GM21529 (cell line): ENCODE measurements at regions not wholly inside any gene's neighbourhood (a gene's known extent, or its start where the extent isn't known, plus 50 kb on each side); places are given as distances from the start of the nearest gene placed in this dataset.
"Not testable (repeated sequence)": the region's sequence is repeated elsewhere in the genome, so short reads cannot be mapped to it uniquely, and the experiment has no call there.

Experiments used
- ATAC-seq: cut with Tn5 transposase; IDR thresholded peaks from one replicate; pipeline ENCODE4 v1.9.1; 2021; ENCODE audit not compliant: unreplicated experiment

DNA sequence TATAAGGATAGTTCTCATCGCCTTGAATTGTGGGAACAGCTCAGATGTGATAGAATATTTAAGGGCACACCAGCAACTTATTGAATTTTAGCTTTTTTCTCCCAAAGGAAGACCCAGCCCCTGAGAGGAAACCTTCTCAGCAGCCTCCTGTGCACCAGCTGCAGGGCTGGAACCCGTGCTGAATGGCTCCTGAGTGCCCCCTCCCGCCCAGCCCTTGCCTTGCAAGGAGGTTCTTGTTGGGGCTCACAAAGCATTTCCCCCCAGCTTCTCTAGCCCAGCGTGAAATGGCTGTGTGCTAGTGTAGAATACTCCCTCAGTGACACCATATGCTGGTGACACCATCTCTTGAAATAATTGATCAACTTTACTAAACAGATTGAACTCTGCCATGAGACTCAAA, 1227.4 kb downstream of the TMEM121 start:
- ATAC-seq: not testable (repeated sequence)

GRCh38 chr14:106757444-106757843, 1231.1 kb downstream of the TMEM121 start:
- ATAC-seq: not testable (repeated sequence)

DNA sequence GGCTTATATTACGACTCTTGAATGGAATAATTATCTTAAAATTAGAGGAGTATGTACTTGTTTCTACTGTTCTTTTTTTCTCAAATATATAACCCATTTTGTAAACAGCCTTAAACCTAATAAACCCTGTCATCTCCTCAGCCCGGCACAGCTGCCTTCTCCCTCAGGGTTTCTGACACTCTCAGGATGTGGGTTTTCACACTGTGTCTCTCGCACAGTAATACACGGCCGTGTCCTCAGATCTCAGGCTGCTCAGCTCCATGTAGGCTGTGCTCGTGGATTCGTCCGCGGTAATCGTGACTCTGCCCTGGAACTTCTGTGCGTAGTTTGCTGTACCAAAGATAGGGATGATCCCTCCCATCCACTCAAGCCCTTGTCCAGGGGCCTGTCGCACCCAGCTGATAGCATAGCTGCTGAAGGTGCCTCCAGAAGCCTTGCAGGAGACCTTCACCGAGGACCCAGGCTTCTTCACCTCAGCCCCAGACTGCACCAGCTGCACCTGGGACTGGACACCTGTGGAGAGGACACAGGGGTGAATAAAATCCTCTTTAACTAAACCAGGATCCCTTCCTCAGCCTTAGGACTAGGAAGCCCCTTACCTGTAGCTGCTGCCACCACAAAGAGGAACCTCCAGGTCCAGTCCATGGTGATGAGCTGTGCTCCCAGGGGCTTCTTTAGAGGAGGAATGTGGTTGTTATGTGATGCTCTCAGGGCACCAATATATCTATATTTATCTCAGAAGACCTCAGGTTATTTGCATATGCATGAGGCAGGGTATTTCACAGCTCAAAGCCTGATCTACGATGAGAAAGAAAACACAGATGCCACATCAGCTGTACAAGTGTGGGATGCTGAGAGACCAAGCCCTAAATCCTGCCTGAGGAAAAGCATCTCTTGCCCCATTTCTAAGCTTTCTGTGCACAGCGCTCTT, 1235.8 kb downstream of the TMEM121 start:
- ATAC-seq: peak; percentile 52

DNA sequence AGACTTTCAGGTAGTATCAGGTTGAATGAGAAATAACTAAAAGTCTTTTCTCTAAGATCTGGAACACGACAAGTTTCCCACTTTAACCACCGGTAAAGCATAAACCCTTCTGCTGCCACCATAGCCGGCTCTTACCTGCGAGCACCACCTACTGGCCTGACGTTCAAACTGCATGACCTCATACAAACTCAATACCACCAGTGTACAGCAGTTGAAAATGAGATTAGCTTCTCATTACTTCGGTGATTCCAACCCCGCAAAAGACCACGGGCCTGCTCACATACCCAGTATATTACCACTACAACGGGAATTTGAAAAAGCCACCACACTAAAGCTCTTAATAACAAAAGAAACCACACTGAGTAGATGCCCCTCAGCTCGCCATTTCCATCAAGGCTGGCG, 1238.6 kb downstream of the TMEM121 start:
- ATAC-seq: peak; percentile 48

- no peak for ATAC-seq
Measured at GRCh38 chr14:106766145-106766544, 1239.8 kb downstream of the TMEM121 start.

GRCh38 chr14:106766551-106767277, 1240.3 kb downstream of the TMEM121 start:
- peak; percentile 38 for ATAC-seq

DNA sequence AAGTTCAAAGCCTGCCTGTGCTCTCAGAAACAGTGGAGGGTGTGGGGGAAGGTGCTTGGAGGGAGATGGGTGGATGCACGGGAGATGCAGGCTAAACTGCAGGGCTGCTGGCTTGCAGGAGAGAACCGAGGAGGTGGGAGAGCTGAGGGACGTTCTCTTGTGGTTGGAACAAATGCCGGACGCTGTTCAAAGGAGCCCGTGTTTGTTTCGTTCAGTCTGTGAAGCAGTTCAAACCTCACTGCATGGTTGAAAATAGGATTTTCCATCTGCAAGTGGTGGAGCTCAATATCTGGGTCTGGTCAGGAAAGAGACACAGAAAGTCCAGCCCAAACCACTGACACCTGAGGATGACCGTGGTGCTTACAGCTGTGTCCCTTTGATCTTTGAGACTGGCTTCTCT, 1241.8 kb downstream of the TMEM121 start:
- ATAC-seq: not testable (repeated sequence)

DNA sequence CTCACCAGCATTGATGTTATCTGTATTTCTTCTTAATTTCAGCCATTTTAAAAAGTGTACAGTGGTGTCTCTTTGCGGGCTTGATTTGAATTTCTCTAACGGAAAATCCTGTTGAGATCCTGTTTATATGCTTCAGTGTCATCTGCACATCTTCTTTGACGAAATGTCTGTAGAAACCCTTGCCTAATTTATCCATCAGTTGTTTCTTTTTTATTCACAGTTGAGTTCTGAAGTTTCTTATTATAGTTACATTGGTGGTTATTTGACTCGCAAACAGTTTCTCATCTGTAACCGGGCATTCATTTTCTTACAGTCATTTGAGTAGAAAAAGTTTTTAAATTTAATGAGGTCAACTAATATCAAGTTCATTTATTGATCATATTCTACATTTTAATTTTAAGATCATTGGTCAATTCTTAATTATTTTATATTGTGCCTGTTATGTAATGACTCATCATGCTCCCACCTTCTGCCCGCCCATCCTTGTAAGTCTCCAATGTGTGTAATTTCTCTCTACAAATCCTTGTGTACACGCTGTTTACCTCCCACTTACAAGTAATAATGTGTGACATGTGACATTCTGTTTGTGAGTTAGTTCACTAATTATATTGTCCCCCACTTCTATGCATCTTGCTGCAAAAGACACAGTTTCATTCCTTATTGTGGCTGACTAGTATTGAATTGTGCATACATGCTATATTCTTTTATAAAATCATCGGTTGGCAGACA, 1242.8 kb downstream of the TMEM121 start:
- ATAC-seq: not testable (repeated sequence)

DNA sequence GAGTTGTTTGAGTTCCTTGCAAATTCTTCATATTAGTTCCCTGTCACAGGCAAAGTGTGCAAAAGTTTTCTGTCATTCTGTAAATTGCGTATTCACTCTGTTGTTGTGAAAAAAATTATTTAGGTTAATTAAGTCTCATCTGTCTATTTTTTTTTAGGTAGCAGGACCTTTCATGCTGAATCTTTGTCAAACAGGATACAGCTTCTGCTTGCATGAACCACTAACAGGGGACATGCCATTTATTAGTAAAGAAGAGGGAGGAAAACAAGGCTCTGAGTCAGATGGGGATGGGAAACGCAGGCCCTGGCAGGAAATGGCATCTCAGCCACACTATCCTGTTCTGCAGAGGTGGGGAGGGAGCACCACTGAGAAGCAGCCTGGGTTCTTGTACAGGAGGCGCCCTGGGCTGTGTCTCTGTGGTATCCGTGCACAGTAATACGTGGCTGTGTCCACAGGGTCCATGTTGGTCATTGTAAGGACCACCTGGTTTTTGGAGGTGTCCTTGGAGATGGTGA, 1243.8 kb downstream of the TMEM121 start:
- not testable (repeated sequence) for ATAC-seq

DNA sequence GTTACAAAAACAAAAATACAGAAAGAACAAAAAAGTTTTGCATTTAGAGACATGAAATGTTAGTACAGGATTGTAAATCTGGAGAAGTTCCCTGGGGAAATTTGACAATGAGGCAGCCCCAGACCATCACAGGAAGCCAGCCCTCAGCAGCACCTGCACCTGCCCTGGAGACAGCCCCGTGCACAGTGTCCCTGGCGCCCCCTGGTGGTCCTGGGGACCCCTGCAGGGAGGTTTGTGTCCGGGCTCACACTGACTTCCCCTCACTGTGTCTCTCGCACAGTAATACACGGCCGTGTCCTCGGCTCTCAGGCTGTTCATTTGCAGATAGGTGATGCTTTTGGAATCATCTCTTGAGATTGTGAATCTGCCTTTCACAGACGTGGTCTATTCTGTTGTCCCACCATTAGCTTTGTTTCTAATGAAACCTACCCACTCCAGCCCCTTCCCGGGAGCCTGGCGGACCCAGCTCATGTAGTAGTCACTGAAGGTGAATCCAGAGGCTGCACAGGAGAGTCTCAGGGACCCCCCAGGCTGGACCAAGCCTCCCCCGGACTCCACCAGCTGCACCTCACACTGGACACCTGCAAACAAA, 1248.6 kb downstream of the TMEM121 start:
- not testable (repeated sequence) for ATAC-seq

GRCh38 chr14:106776395-106776983, 1250.1 kb downstream of the TMEM121 start:
- ATAC-seq: no peak

DNA sequence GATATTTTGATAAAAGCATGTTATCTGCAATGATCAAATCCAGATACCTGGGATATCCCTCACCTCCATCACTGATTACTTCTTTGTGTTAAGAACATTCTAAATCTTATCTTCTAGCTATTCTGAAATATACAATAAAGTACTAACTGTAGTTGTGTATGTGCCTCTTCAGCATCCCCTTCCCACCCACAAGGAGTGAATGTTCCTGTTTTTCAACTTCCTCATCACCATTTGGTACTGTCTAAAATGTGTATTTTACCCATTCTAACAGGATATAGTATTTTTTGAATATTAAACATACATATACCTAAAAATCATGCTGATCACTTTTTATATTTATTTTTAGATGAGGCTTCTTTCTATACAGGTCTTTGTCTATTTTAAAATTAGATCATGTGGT, 1252.6 kb downstream of the TMEM121 start:
- no peak for ATAC-seq

DNA sequence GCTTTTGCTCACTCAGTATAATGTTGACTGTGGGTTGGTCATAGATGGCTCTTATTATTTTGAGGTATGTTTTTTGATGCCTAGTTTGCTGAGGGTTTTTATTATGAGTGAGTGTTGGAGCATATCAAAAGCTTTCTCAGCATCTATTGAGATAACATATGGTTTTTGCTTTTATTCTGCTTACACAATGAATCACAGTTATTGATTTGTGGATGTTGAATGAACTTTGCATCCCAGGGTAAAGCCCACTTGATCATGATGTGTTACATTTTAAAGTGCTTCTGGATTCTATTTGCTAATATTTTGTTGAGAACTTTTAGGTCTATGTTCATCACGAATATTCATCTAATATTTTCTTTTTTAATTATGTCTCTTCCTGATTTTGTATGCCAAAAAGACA, 1260.3 kb downstream of the TMEM121 start:
- no peak for ATAC-seq

GRCh38 chr14:106787626-106788025, 1261.2 kb downstream of the TMEM121 start:
- ATAC-seq: no peak

GRCh38 chr14:106788534-106788933, 1262.2 kb downstream of the TMEM121 start:
- no peak for ATAC-seq

DNA sequence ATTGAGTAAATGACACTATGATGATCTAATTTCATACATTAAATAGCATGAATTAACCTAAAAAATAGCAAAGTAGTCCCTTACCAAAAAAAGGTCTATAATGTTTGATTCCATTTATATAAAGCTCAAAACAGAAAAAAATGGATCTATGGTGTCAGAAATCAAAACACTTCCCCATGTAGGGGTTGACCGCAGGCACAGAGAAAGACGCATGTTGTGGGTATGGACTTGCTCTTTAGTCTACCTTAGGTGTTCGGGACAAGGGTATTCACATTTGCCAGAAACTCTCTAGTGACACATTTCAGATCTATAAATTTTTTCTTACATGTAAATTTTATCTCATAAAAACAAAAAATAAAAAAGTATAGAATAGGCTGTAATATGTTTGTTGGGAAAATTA, 1262.9 kb downstream of the TMEM121 start:
- ATAC-seq: no peak

GRCh38 chr14:106790189-106791036, 1264.0 kb downstream of the TMEM121 start:
- ATAC-seq: no peak

GRCh38 chr14:106792543-106792942, 1266.2 kb downstream of the TMEM121 start:
- no peak for ATAC-seq

DNA sequence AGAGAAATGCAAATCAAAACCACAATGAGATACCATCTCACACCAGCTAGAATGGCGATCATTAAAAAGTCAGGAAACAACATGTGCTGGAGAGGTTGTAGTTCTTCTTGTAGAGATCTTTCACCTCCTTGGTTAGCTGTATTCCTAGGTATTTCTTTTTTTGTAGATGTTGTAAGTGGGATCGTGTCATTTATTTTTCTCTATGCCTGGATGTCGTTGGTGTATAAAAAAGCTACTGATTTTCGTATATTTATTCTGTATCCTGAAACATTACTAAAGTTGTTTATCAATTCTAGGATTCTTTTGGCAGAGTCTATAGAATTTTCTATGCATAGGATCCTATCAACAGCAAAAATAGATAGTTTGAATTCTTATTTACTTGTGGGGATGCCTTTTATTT, 1271.8 kb downstream of the TMEM121 start:
- not testable (repeated sequence) for ATAC-seq
